ENCODE measurements at regions not wholly inside any gene's neighbourhood (a gene's known extent, or its start where the extent isn't known, plus 50 kb on each side); places are given as distances from the start of the nearest gene placed in this dataset.

GRCh38 chr4:53778155-53778554 is 186.9 kb upstream of the LNX1 start:
- TF ChIP-seq POLR2AphosphoS5 (IDR thresholded peaks at IDR 0.05; ENCODE audit: low read depth) (no peak), CTCF (conservative IDR thresholded peaks at IDR 0.05; ENCODE audit: low read depth in 2 of 2) (no peak), EZH2 (IDR thresholded peaks at IDR 0.05; ENCODE audit: low read depth, unreplicated experiment) (no peak), REST (IDR thresholded peaks at IDR 0.05; ENCODE audit: unreplicated experiment) (no peak), CREB1 (CRISPR knock-in tag; IDR thresholded peaks at IDR 0.05; ENCODE audit: low read depth) (no peak)

Measured in GM23338 (cell line).